ENCODE measurements at regions not wholly inside any gene's neighbourhood (a gene's known extent, or its start where the extent isn't known, plus 50 kb on each side); places are given as distances from the start of the nearest gene placed in this dataset.

DNA sequence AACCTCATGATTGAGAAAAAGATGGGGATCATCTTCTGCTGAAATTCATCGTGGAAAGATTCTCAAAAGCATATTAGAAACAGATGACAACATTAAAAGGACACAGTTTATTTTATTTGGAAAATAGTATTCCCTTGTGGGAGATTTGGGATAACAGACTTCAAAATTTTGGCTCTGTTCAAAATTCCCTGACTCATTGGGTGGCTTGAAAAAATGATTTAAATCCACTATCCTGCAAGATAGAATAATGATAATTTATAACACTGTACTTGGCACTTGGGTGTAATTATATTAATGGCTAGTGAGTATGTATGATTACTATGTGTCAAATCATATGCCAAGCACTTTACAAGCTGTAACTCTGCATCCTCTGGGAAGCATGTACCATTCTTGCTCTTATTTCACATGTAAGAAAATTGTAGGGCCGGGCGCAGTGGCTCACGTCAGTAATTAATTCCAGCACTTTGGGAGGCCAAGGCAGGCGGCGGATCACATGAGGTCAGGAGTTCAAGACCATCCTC lies 128.8 kb downstream of the LMNTD1 start:
- in situ Hi-C loops (cut with MboI; ENCODE audit: low sequenced_read_pairs, unreplicated experiment) = no loop called here
- TF ChIP-seq CTCF (IDR thresholded peaks at IDR 0.05; ENCODE audit: borderline replicate concordance, control extremely low read depth, extremely low read depth, insufficient read depth, missing control alignments) = no peak
- no peak for DNase-seq (ENCODE audit: low spot score)

GRCh38 chr12:25423355-25424050 lies 129.6 kb downstream of the LMNTD1 start:
- no peak for DNase-seq (ENCODE audit: low spot score)
- TF ChIP-seq CTCF (IDR thresholded peaks at IDR 0.05; ENCODE audit: borderline replicate concordance, control extremely low read depth, extremely low read depth, insufficient read depth, missing control alignments) = no peak
- in situ Hi-C loops (cut with MboI; ENCODE audit: low sequenced_read_pairs, unreplicated experiment) = no loop called here

GRCh38 chr12:25422241-25422640 lies 130.8 kb downstream of the LMNTD1 start:
- no peak for DNase-seq (ENCODE audit: low spot score)
- no peak for TF ChIP-seq CTCF (IDR thresholded peaks at IDR 0.05; ENCODE audit: borderline replicate concordance, control extremely low read depth, extremely low read depth, insufficient read depth, missing control alignments)
- in situ Hi-C loops (cut with MboI; ENCODE audit: low sequenced_read_pairs, unreplicated experiment) = no loop called here

- in situ Hi-C loops (cut with MboI; ENCODE audit: low sequenced_read_pairs, unreplicated experiment) = no loop called here
- DNase-seq (ENCODE audit: low spot score) = no peak
- TF ChIP-seq CTCF (IDR thresholded peaks at IDR 0.05; ENCODE audit: borderline replicate concordance, control extremely low read depth, extremely low read depth, insufficient read depth, missing control alignments) = no peak
Observed at GRCh38 chr12:25421651-25422167, 131.4 kb downstream of the LMNTD1 start.

DNA sequence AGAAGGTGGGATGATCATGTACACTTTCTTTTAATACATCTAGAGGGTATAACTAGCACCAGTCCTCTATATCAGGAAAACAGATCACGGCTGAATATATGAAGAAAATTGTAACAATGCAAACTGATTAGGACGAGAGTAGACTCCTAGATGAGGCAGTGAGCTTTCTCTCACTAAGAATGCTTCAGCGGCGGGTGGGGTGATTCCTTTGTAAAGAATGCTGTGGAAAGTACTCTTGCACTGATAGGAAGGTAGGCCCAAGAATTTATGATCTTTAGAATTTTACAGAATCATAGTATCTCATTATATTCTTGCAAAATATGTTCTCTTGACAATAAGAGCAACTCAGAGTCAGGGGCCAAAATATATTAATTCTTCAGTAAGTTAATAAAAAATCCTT lies 133.0 kb downstream of the LMNTD1 start:
- no peak for TF ChIP-seq CTCF (IDR thresholded peaks at IDR 0.05; ENCODE audit: borderline replicate concordance, control extremely low read depth, extremely low read depth, insufficient read depth, missing control alignments)
- in situ Hi-C loops (cut with MboI; ENCODE audit: low sequenced_read_pairs, unreplicated experiment) = no loop called here

DNA sequence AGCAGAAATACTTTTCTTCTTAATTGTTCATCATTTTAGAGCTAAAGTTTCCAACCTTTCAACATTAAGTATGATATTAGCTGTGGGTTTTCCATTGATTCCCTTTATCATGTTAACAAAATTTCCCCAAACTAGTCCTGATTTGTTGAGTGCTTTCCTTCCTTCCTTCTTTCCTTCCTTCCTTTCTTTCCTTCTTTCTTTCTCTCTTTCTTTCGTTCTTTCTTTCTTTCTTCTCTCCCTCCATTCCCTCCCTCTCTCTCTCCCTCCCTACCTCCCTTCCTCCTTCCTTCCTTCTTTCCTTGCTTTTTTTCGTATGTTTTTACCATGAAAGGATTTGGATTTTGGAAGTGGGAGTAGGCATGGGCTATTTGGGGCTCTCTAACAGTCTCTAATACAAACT lies 133.5 kb downstream of the LMNTD1 start:
- DNase-seq (ENCODE audit: low spot score) = no peak
- no peak for TF ChIP-seq CTCF (IDR thresholded peaks at IDR 0.05; ENCODE audit: borderline replicate concordance, control extremely low read depth, extremely low read depth, insufficient read depth, missing control alignments)
- in situ Hi-C loops (cut with MboI; ENCODE audit: low sequenced_read_pairs, unreplicated experiment) = no loop called here

More for the DNA sequence above, 133.0 kb downstream of the LMNTD1 start:
- DNase-seq (ENCODE audit: low spot score) = no peak
